ENCODE measurements at regions not wholly inside any gene's neighbourhood (a gene's known extent, or its start where the extent isn't known, plus 50 kb on each side); places are given as distances from the start of the nearest gene placed in this dataset.

GRCh38 chr11:70001246-70001645 lies 76.9 kb upstream of the ANO1 start:
- no peak for DNase-seq

- no peak for DNase-seq
These were observed 75.7 kb upstream of the ANO1 start for GRCh38 chr11:70002433-70002832.

GRCh38 chr11:70005107-70005818 lies 72.9 kb upstream of the ANO1 start:
- no peak for DNase-seq

- DNase-seq: no peak
These were observed 70.3 kb upstream of the ANO1 start for GRCh38 chr11:70007796-70008195.

- no peak for DNase-seq
These were observed 67.3 kb upstream of the ANO1 start for GRCh38 chr11:70010774-70011173.

GRCh38 chr11:70012134-70012733 lies 65.9 kb upstream of the ANO1 start:
- no peak for DNase-seq

- DNase-seq: no peak
These were observed 63.8 kb upstream of the ANO1 start for GRCh38 chr11:70014291-70014690.

GRCh38 chr11:70016666-70017367 lies 61.3 kb upstream of the ANO1 start:
- no peak for DNase-seq

- no peak for DNase-seq
These were observed 59.3 kb upstream of the ANO1 start for GRCh38 chr11:70018816-70019215.

- no peak for DNase-seq
These were observed 58.5 kb upstream of the ANO1 start for GRCh38 chr11:70019576-70020011.

GRCh38 chr11:70020336-70021214 lies 57.5 kb upstream of the ANO1 start:
- DNase-seq: no peak

GRCh38 chr11:70021586-70021985 lies 56.5 kb upstream of the ANO1 start:
- no peak for DNase-seq

- DNase-seq: no peak
These were observed 53.9 kb upstream of the ANO1 start for GRCh38 chr11:70024036-70024772.

- DNase-seq: no peak
These were observed 53.4 kb upstream of the ANO1 start for GRCh38 chr11:70024773-70025045.

GRCh38 chr11:70025308-70025707 lies 52.8 kb upstream of the ANO1 start:
- no peak for DNase-seq

GRCh38 chr11:70026012-70026411 lies 52.1 kb upstream of the ANO1 start:
- no peak for DNase-seq

- DNase-seq: no peak
These were observed 51.4 kb upstream of the ANO1 start for GRCh38 chr11:70026726-70027125.

GRCh38 chr11:70027451-70027850 lies 50.7 kb upstream of the ANO1 start:
- DNase-seq: no peak

GRCh38 chr11:70028147-70028855 lies 49.8 kb upstream of the ANO1 start:
- DNase-seq: no peak

Measured in GOT3 (cell line).